Heart left ventricle (tissue), 13 donors: ENCODE measurements at regions not wholly inside any gene's neighbourhood (a gene's known extent, or its start where the extent isn't known, plus 50 kb on each side); places are given as distances from the start of the nearest gene placed in this dataset.

Experiments used
- POLR2A ChIP-seq, 2 donors: fragments of 450-650 bp; IDR thresholded peaks; one replicate each; pipeline ENCODE4 v1.6.1; 2017; ENCODE audit warnings: antibody characterized with exemption in 2 of 2, mild to moderate bottlenecking in 2 of 2, moderate library complexity in 2 of 2
- TF ChIP-seq, protein P1 (sequence below), 12 donors: fragments of 200-600 bp; sonication (generic) in 4 of 12; IDR thresholded peaks; one replicate each; pipeline versions ENCODE4 v1.5.0 to v1.8.0; 2018 to 2022; ENCODE audit warnings: antibody characterized with exemption in 12 of 12, mild to moderate bottlenecking in 5 of 12
- donor health status: ischemic (EF 13 %, LVEDD 7.1; RV severe dilation, severe dysfunction).
- donor health status: DM: no; HTN: yes; CAD: no.
- donor health status: DM: no; HTN: no; CAD: no.
- donor health status: ischemic (EF 25% LVEDD 6.9; RV normal size, moderate dysfunction).
- donor health status: ischemic (EF 25% LVEDD 5.7; RV mildly dilated, moderate dysfunction).
- donor health status: ischemic (EF 35%, LVEDD 5.7; RV mildly dilated, moderate dysfunction).
- donor health status: nonischemic (EF 11% LVEDD 7.7; RV severe dilation, severe dysfunction).
- donor health status: DM: yes; HTN: yes; CAD: no.
- donor health status: PGD.
- donor health status: ischemic (EF 29% LVEDD 5.4; RV normal size, mild dysfunction).
- donor health status: nonischemic (EF 23%, LVEDD 6.1; RV moderate dilation, normal function).

DNA sequence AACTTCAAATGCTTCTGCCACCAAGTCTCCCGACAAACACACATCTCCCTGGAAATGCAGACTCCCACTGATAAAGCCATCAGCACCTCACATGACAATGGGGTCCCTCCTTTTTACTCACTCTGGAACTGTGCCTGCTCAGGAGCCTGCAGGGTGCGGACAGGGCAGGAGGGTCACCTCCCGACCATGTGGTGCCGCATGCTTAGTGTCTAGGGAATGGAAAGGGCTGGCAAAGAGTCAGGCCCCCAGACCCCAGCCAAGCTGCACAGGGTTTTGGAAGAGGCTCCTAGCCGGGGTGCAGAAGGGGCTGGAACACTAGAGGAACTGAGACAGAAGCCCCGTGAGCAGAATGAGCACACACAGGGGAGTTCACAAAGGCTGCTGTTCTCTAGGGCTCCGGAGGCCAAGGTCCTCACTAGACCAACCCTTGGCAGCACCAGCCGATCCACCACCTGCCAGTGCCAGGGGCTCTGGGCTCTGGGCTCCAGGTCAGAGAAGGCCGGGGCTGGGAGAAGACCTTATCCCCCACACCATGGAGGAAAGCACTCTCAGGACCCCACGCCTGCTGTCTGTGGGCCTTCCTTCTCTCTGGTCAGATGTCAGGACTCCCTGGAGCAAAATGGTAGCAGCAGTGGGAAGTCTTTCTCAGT lies 125.1 kb upstream of the FGF3 start:
- no peak for TF ChIP-seq POLR2A (IDR thresholded peaks at IDR 0.05)
- TF ChIP-seq, protein P1, sequence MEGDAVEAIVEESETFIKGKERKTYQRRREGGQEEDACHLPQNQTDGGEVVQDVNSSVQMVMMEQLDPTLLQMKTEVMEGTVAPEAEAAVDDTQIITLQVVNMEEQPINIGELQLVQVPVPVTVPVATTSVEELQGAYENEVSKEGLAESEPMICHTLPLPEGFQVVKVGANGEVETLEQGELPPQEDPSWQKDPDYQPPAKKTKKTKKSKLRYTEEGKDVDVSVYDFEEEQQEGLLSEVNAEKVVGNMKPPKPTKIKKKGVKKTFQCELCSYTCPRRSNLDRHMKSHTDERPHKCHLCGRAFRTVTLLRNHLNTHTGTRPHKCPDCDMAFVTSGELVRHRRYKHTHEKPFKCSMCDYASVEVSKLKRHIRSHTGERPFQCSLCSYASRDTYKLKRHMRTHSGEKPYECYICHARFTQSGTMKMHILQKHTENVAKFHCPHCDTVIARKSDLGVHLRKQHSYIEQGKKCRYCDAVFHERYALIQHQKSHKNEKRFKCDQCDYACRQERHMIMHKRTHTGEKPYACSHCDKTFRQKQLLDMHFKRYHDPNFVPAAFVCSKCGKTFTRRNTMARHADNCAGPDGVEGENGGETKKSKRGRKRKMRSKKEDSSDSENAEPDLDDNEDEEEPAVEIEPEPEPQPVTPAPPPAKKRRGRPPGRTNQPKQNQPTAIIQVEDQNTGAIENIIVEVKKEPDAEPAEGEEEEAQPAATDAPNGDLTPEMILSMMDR (IDR thresholded peaks at IDR 0.05) = no peak
